CD4-positive, CD25-positive, alpha-beta regulatory T cell (primary cell): ENCODE measurements at regions not wholly inside any gene's neighbourhood (a gene's known extent, or its start where the extent isn't known, plus 50 kb on each side); places are given as distances from the start of the nearest gene placed in this dataset.

Source experiments
- ATAC-seq, 2 donors: fragments of 150-1000 bp; cut with Tn5 transposase; one replicate each; pipeline ENCODE4 v1.10.0; 2021; ENCODE audit warnings: low read depth in 2 of 2, moderate number of reproducible peaks in 2 of 2, moderate library complexity in 1 of 2
- DNase-seq, 3 donors: peaks; one replicate each; pipeline versions ENCODE4 v3.0.0 to v3.0.0-alpha.2; 2012 to 2022; ENCODE audit warnings: mixed read lengths in 1 of 3
- H3K27ac ChIP-seq: one replicate; pipeline ENCODE4 v1.7.0; 2013; ENCODE audit warnings: mild to moderate bottlenecking, low read length; ENCODE audit not compliant: insufficient read depth, poor library complexity, severe bottlenecking
- H3K27me3 ChIP-seq: one replicate; pipeline ENCODE4 v1.7.0; 2013; ENCODE audit warnings: low read length; ENCODE audit not compliant: control insufficient read depth, insufficient read depth
- H3K36me3 ChIP-seq: one replicate; pipeline ENCODE4 v1.7.0; 2013; ENCODE audit warnings: mild to moderate bottlenecking, low read length, moderate library complexity; ENCODE audit not compliant: control insufficient read depth, insufficient read depth
- H3K4me1 ChIP-seq: 2 replicates; pipeline ENCODE4 v1.7.0; 2013; ENCODE audit warnings: mild to moderate bottlenecking, low read length; ENCODE audit not compliant: insufficient read depth, control insufficient read depth, poor library complexity, severe bottlenecking
- H3K4me3 ChIP-seq: one replicate; pipeline ENCODE4 v1.7.0; 2013; ENCODE audit warnings: low read depth, mild to moderate bottlenecking, low read length, moderate library complexity
- H3K9me3 ChIP-seq, 2 experiments: 1 replicate in 1 of 2; 2 replicates in 1 of 2; pipeline ENCODE4 v1.7.0; 2013; ENCODE audit warnings: low read length in 2 of 2, mild to moderate bottlenecking in 1 of 2, moderate library complexity in 1 of 2; ENCODE audit not compliant: control insufficient read depth in 2 of 2
- H3K27ac Mint-ChIP-seq, 3 donors: one replicate each; pipeline ENCODE4 v1.8.0; 2020 to 2022; ENCODE audit warnings: mild to moderate bottlenecking in 3 of 3, mixed read lengths in 3 of 3, moderate library complexity in 2 of 3
- H3K27me3 Mint-ChIP-seq: one replicate; pipeline ENCODE4 v1.8.0; 2022; ENCODE audit warnings: mild to moderate bottlenecking, mixed read lengths
- H3K36me3 Mint-ChIP-seq: one replicate; pipeline ENCODE4 v1.8.0; 2020; ENCODE audit warnings: mixed read lengths
- H3K4me1 Mint-ChIP-seq, 4 donors: one replicate each; pipeline ENCODE4 v1.8.0; 2020 to 2022; ENCODE audit warnings: mixed read lengths in 4 of 4, mild to moderate bottlenecking in 1 of 4
- H3K4me3 Mint-ChIP-seq, 4 donors: one replicate each; pipeline ENCODE4 v1.8.0; 2020 to 2022; ENCODE audit warnings: mild to moderate bottlenecking in 4 of 4, mixed read lengths in 4 of 4, moderate library complexity in 3 of 4
- H3K9me3 Mint-ChIP-seq, 7 donors: one replicate each; pipeline ENCODE4 v1.8.0; 2020 to 2022; ENCODE audit warnings: mixed read lengths in 7 of 7, mild to moderate bottlenecking in 3 of 7, moderate library complexity in 2 of 7

DNA sequence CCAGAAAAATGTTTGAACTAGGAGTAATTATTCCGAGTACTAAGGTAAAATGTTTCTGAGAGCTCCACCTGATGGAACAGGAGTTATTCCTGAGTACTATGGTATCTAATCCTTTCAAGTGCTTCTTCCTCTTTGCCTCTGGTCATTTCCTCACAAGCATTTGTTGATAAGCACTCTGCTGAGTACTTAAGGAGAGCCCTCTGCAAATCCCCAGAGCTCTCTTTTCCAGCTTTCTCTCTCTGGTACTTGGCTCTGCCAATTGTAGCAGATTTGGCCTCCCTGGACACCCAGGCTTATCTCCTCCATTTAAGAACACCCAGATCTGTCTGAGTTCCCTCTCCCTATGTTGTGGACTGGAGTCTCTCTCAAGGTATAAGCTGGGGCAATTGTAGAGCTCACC is 457.0 kb downstream of the MN1 start:
- Histone ChIP-seq H3K36me3 (no peaks in the 10 kb centered on the region), H3K4me1 (no peaks in the 10 kb centered on the region), H3K27me3 (no peaks in the 10 kb centered on the region), H3K9me3 (peaks cover 0 to 2% of the 10 kb centered on the region in 2 experiments), H3K27ac (no peak overlapping the region), H3K4me3 (no peak overlapping the region)
- peaks cover 15% of the 10 kb centered on the region for H3K27me3 Mint-ChIP-seq
- H3K9me3 Mint-ChIP-seq: peaks cover 0 to 10% (median 0%) of the 10 kb centered on the region in 7 donors
- H3K4me1 Mint-ChIP-seq: no peaks in the 10 kb centered on the region
- H3K27ac Mint-ChIP-seq: no peak overlapping the region
- no peaks in the 10 kb centered on the region for H3K36me3 Mint-ChIP-seq
- no peak overlapping the region for H3K4me3 Mint-ChIP-seq
- ATAC-seq (no peak), DNase-seq (no peak)

DNA sequence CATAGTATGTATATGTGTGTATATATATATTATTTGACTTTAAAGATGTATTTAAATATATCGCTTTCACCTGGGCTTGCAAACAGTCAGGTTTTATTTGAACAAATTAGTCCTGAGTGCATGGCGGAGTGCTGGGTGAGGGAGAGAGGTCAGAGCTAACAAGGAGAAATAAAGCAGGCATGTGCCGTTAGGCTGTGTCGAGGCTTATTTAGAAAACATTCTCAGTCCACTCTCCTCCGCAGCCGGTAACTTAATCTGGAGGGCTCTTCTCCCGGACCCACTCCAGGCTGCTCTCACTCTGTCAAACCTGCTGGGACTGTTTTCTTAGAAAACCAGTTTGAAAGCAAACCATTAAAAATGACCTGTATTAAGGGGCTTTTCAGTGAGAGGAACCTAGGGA is 455.9 kb downstream of the MN1 start:
- DNase-seq (no peak), ATAC-seq (no peak)
- Mint-ChIP-seq H3K27ac (no peak overlapping the region), H3K4me3 (no peak overlapping the region), H3K9me3 (peaks cover 0 to 10% (median 0%) of the 10 kb centered on the region in 7 donors), H3K4me1 (no peaks in the 10 kb centered on the region), H3K36me3 (no peaks in the 10 kb centered on the region), H3K27me3 (peaks cover 14% of the 10 kb centered on the region)
- H3K4me3 ChIP-seq: no peak overlapping the region
- peaks cover 0 to 4% of the 10 kb centered on the region in 2 experiments for H3K9me3 ChIP-seq
- no peaks in the 10 kb centered on the region for H3K4me1 ChIP-seq
- H3K36me3 ChIP-seq: no peaks in the 10 kb centered on the region
- H3K27ac ChIP-seq: no peak overlapping the region
- no peaks in the 10 kb centered on the region for H3K27me3 ChIP-seq

DNA sequence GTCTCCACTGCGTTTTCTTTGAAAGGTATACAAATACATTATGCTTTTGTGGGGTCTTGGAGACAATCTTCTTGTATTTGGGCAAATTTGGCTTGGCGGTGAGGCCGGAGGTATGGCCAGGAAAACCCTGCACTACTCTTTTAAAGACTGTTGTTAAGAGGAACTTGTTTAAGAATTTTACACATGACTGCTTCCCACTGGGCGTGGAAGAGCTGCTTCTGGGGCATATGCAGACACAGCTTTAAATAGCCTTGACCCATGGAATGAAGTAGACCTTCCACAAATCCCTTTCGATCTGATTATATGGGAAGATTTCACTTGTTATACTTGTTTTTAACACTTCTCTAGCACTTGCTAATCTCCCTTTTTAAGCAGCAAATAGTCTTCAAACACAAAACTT is 453.6 kb downstream of the MN1 start:
- Mint-ChIP-seq H3K36me3 (no peaks in the 10 kb centered on the region), H3K4me1 (no peaks in the 10 kb centered on the region), H3K9me3 (peaks cover 0 to 13% (median 3%) of the 10 kb centered on the region in 7 donors), H3K27me3 (peaks cover 22% of the 10 kb centered on the region), H3K27ac (no peak overlapping the region), H3K4me3 (peak overlapping the region in 1 of 4 donors; percentile 7)
- Histone ChIP-seq H3K4me1 (no peaks in the 10 kb centered on the region), H3K9me3 (peaks cover 0 to 4% of the 10 kb centered on the region in 2 experiments), H3K27me3 (peaks cover 2% of the 10 kb centered on the region), H3K4me3 (no peak overlapping the region), H3K36me3 (no peaks in the 10 kb centered on the region), H3K27ac (no peak overlapping the region)
- no peak for DNase-seq
- ATAC-seq: no peak

DNA sequence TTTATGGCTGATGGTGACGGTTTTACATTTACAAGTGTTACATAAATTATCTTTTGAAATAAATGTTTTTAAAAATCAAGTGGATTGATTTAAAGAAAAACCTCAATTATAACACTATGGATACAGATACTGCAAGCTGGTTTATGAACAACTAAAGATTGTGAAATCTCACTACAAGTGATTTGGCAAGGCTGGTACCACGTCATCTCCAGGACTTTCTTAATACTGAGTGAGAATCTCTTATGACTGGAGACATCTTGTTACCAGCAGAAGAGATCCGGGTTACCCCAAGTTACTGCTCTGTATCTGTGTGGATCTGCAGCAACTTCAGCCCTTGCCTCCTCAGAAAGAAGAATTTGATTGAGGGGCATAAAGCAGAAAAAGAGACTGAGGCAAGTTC is 452.9 kb downstream of the MN1 start:
- peaks cover 2% of the 10 kb centered on the region for H3K27me3 ChIP-seq
- no peak overlapping the region for H3K27ac Mint-ChIP-seq
- ATAC-seq: no peak
- H3K27me3 Mint-ChIP-seq: peaks cover 22% of the 10 kb centered on the region
- no peak overlapping the region for H3K4me3 ChIP-seq
- H3K4me1 Mint-ChIP-seq: no peaks in the 10 kb centered on the region
- DNase-seq: no peak
- H3K36me3 Mint-ChIP-seq: no peaks in the 10 kb centered on the region
- H3K27ac ChIP-seq: no peak overlapping the region
- H3K9me3 Mint-ChIP-seq: peaks cover 0 to 13% (median 3%) of the 10 kb centered on the region in 7 donors
- H3K36me3 ChIP-seq: no peaks in the 10 kb centered on the region
- peaks cover 0 to 4% of the 10 kb centered on the region in 2 experiments for H3K9me3 ChIP-seq
- no peaks in the 10 kb centered on the region for H3K4me1 ChIP-seq
- H3K4me3 Mint-ChIP-seq: no peak overlapping the region

DNA sequence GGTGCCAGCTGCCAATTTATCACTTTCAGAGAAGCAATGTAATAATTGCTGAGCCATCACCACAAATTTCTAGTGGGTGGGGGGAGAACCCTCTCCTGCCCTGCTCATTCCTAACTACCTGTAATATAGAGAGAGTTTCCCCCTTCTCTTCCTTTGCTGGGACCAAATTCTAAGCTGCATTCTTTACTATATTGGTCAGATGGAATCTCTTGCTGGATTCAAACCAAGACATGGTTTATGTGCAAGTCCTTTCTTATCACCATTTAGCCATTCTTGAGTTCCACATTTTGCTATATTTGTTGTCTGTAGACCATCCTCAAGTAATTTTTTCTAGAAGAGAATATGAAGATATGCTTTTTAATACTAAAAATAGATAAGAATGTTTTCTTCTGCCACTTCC is 452.1 kb downstream of the MN1 start:
- peaks cover 0 to 18% (median 4%) of the 10 kb centered on the region in 7 donors for H3K9me3 Mint-ChIP-seq

DNA sequence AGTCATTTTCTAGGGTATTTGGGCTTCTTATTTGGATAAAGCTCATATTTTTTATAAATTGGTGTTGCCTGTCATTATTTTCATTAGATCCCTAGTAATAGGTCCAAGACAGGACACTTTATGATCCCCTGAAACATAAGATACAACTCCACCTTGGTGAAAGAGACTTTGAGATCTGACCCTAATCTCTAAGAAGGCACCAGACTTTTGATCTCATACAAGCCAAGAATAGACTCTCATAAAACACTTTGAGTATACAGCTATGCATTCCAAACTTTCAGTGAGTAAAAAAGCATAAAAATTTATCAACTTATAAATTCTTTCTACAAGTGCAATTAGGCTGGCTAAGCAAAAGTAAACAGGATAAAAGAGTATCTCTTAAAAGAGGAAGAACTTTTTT is 451.2 kb downstream of the MN1 start:
- DNase-seq (no peak), ATAC-seq (no peak)
- no peak overlapping the region for H3K4me3 Mint-ChIP-seq
- peaks cover 0 to 4% of the 10 kb centered on the region in 2 experiments for H3K9me3 ChIP-seq
- peaks cover 2% of the 10 kb centered on the region for H3K27me3 ChIP-seq
- peaks cover 0 to 19% (median 5%) of the 10 kb centered on the region in 7 donors for H3K9me3 Mint-ChIP-seq
- H3K4me1 ChIP-seq: no peaks in the 10 kb centered on the region
- no peak overlapping the region for H3K4me3 ChIP-seq
- no peaks in the 10 kb centered on the region for H3K36me3 ChIP-seq
- H3K27ac Mint-ChIP-seq: no peak overlapping the region
- no peaks in the 10 kb centered on the region for H3K36me3 Mint-ChIP-seq
- H3K27ac ChIP-seq: no peak overlapping the region
- peaks cover 10% of the 10 kb centered on the region for H3K27me3 Mint-ChIP-seq
- no peaks in the 10 kb centered on the region for H3K4me1 Mint-ChIP-seq

More for the DNA sequence above, 452.1 kb downstream of the MN1 start:
- H3K27ac Mint-ChIP-seq: no peak overlapping the region
- no peak overlapping the region for H3K4me3 ChIP-seq
- peaks cover 2% of the 10 kb centered on the region for H3K27me3 ChIP-seq
- peaks cover 15% of the 10 kb centered on the region for H3K27me3 Mint-ChIP-seq
- H3K4me3 Mint-ChIP-seq: no peak overlapping the region
- H3K9me3 ChIP-seq: peaks cover 0 to 4% of the 10 kb centered on the region in 2 experiments
- H3K36me3 ChIP-seq: no peaks in the 10 kb centered on the region
- ATAC-seq: no peak
- H3K4me1 ChIP-seq: no peaks in the 10 kb centered on the region
- H3K4me1 Mint-ChIP-seq: no peaks in the 10 kb centered on the region
- H3K27ac ChIP-seq: no peak overlapping the region
- no peaks in the 10 kb centered on the region for H3K36me3 Mint-ChIP-seq
- no peak for DNase-seq

DNA sequence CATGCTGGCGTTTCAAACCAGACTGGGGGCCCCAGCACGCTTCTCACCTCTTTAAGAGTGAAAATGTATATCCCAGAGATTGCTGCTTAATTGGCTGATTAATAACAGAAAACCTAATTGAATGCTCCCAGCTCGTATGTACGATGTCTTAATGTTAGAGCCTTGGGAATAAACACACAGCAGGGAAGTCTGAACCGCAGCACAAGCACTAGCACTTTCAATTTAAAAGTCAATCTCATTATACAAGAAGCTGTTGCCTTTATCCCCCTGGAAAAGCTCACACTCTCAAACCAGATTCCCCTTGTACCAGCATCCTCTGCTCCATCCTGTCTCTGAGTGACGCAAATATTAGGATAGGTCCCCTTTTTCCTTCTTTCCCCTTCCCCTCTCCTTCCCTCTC is 449.1 kb downstream of the MN1 start:
- Mint-ChIP-seq H3K9me3 (peaks cover 0 to 31% (median 7%) of the 10 kb centered on the region in 7 donors), H3K4me1 (no peaks in the 10 kb centered on the region), H3K4me3 (no peak overlapping the region), H3K27ac (no peak overlapping the region), H3K36me3 (no peaks in the 10 kb centered on the region), H3K27me3 (peaks cover 10% of the 10 kb centered on the region)
- H3K9me3 ChIP-seq: peaks cover 9% of the 10 kb centered on the region in 2 experiments
- H3K27ac ChIP-seq: no peak overlapping the region
- DNase-seq (no peak), ATAC-seq (no peak)
- H3K27me3 ChIP-seq: peaks cover 2% of the 10 kb centered on the region
- no peak overlapping the region for H3K4me3 ChIP-seq
- H3K4me1 ChIP-seq: no peaks in the 10 kb centered on the region
- no peaks in the 10 kb centered on the region for H3K36me3 ChIP-seq

DNA sequence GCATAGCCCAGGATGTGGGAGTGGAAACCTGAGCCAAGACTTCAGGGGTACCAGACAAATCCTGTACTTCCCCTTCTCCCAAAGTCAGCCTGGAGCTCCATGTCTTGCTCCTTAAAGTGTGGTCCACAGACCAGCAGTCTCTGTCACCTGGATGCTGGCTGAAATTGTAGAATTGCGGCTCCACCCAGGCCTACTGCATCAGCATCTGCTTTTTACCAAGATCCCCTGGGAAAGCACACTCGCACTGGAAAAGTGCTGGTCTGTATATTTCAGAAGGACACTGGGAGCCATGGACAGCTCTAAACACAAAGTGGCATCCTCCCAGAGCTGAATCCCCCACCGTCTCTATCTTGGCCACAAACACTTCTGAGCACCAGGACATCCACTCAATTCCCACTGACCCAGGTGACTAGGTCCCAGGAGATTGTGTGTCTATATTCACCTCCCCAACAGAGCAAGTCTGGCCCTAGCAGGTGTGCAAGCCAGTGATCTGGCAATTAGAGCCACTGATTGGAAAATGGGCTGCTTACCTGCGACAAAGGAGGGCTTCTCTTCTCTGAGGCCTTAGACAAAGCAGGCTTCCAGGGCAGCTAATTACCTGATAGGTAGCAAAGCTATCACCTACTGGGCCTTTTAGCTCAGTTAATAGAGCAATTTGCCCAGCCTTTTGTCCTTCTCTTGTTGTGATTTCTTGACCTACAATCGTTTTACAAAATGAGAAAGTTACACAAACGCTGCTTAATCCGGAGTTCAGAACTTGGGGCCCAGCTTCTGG is 443.3 kb downstream of the MN1 start:
- ATAC-seq (no peak), DNase-seq (no peak)
- Histone ChIP-seq H3K9me3 (peaks cover 4 to 9% of the 10 kb centered on the region in 2 experiments), H3K27me3 (peaks cover 2% of the 10 kb centered on the region), H3K27ac (no peak overlapping the region), H3K36me3 (no peaks in the 10 kb centered on the region), H3K4me3 (no peak overlapping the region), H3K4me1 (no peaks in the 10 kb centered on the region)
- no peaks in the 10 kb centered on the region for H3K36me3 Mint-ChIP-seq
- H3K27me3 Mint-ChIP-seq: peaks cover 4% of the 10 kb centered on the region
- H3K9me3 Mint-ChIP-seq: peaks cover 0 to 20% (median 5%) of the 10 kb centered on the region in 7 donors
- no peak overlapping the region for H3K4me3 Mint-ChIP-seq
- no peak overlapping the region for H3K27ac Mint-ChIP-seq
- H3K4me1 Mint-ChIP-seq: no peaks in the 10 kb centered on the region
